CD8-positive, alpha-beta memory T cell (primary cell): ENCODE measurements at regions not wholly inside any gene's neighbourhood (a gene's known extent, or its start where the extent isn't known, plus 50 kb on each side); places are given as distances from the start of the nearest gene placed in this dataset.
A peak's percentile ranks its signal among the peaks of the same experiment; 100 is the strongest.

Experiments used
- CTCF ChIA-PET: fragments of 350-600 bp; sonication (Branson Sonifier 250); formaldehyde crosslinking; loops from one replicate; lab custom pipeline; 2021; ENCODE audit warnings: antibody characterized with exemption; lab: Charles Lee
- POLR2A ChIA-PET: fragments of 350-600 bp; sonication (Branson Sonifier 250); formaldehyde crosslinking; loops from one replicate; lab custom pipeline; 2021; ENCODE audit warnings: antibody characterized with exemption; lab: Charles Lee
- DNase-seq, 5 donors: peaks; one replicate each; pipeline versions ENCODE4 v3.0.0 to v3.0.0-alpha.2; 2020 to 2022; ENCODE audit warnings: mixed read lengths in 1 of 5
- H3K27ac ChIP-seq: one replicate; pipeline ENCODE4 v1.7.0; 2013; ENCODE audit warnings: low read depth, mild to moderate bottlenecking, low read length, moderate library complexity
- H3K27me3 ChIP-seq: 2 replicates; pipeline ENCODE4 v1.7.0; 2013; ENCODE audit warnings: low read length, mild to moderate bottlenecking; ENCODE audit not compliant: insufficient read depth, poor library complexity, severe bottlenecking
- H3K36me3 ChIP-seq: 2 replicates; pipeline ENCODE4 v1.7.0; 2013; ENCODE audit warnings: mild to moderate bottlenecking, low read length, moderate library complexity; ENCODE audit not compliant: insufficient read depth
- H3K4me1 ChIP-seq: 2 replicates; pipeline ENCODE4 v1.7.0; 2013; ENCODE audit warnings: mild to moderate bottlenecking, low read length, moderate library complexity; ENCODE audit not compliant: insufficient read depth
- H3K4me3 ChIP-seq: 2 replicates; pipeline ENCODE4 v1.7.0; 2013; ENCODE audit warnings: mild to moderate bottlenecking, low read length
- H3K9me3 ChIP-seq: 2 replicates; pipeline ENCODE4 v1.7.0; 2013; ENCODE audit warnings: mild to moderate bottlenecking, low read length
- H3K27ac Mint-ChIP-seq, 8 donors: one replicate each; pipeline ENCODE4 v1.8.0; 2020 to 2021; ENCODE audit warnings: mixed read lengths in 8 of 8, mild to moderate bottlenecking in 6 of 8, inconsistent platforms in 3 of 8, moderate library complexity in 3 of 8
- H3K27me3 Mint-ChIP-seq, 2 donors: one replicate each; pipeline ENCODE4 v1.8.0; 2020 to 2021; ENCODE audit warnings: mixed read lengths in 2 of 2, mild to moderate bottlenecking in 1 of 2, moderate library complexity in 1 of 2
- H3K36me3 Mint-ChIP-seq, 3 donors: one replicate each; pipeline ENCODE4 v1.8.0; 2020 to 2021; ENCODE audit warnings: mixed read lengths in 3 of 3, inconsistent platforms in 1 of 3, mild to moderate bottlenecking in 1 of 3
- H3K4me1 Mint-ChIP-seq, 3 donors: one replicate each; pipeline ENCODE4 v1.8.0; 2020 to 2021; ENCODE audit warnings: mixed read lengths in 3 of 3, inconsistent platforms in 1 of 3, mild to moderate bottlenecking in 1 of 3
- H3K4me3 Mint-ChIP-seq, 7 donors: one replicate each; pipeline ENCODE4 v1.8.0; 2020 to 2021; ENCODE audit warnings: mixed read lengths in 7 of 7, mild to moderate bottlenecking in 6 of 7, moderate library complexity in 4 of 7, inconsistent platforms in 2 of 7
- H3K9me3 Mint-ChIP-seq, 5 donors: one replicate each; pipeline ENCODE4 v1.8.0; 2020 to 2022; ENCODE audit warnings: mixed read lengths in 5 of 5, mild to moderate bottlenecking in 3 of 5, moderate library complexity in 2 of 5, inconsistent platforms in 1 of 5

GRCh38 chr2:8015848-8016600 is 665.8 kb upstream of the ID2 start:
- Mint-ChIP-seq H3K27me3 (no peaks in the 10 kb centered on the region), H3K4me1 (no peaks in the 10 kb centered on the region), H3K36me3 (no peaks in the 10 kb centered on the region), H3K4me3 (no peak overlapping the region), H3K9me3 (no peaks in the 10 kb centered on the region), H3K27ac (peak overlapping the region in 2 of 8 donors; percentile 1 to 27)
- ChIA-PET POLR2A (no interaction called here), CTCF (interaction anchor here (1.0 kb wide), 1 partner anchor 224 kb away, joined by 3 read pairs; no protein-coding TSS in a partner anchor)
- Histone ChIP-seq H3K4me3 (no peak overlapping the region), H3K9me3 (no peaks in the 10 kb centered on the region), H3K27ac (no peak overlapping the region), H3K4me1 (no peaks in the 10 kb centered on the region), H3K36me3 (no peaks in the 10 kb centered on the region), H3K27me3 (no peaks in the 10 kb centered on the region)
- DNase-seq = no peak

GRCh38 chr2:8016688-8017087 is 665.2 kb upstream of the ID2 start:
- POLR2A ChIA-PET = no interaction called here
- no peak overlapping the region for H3K27ac Mint-ChIP-seq
- DNase-seq = no peak

GRCh38 chr2:8018956-8019355 is 662.9 kb upstream of the ID2 start:
- no peak for DNase-seq
- H3K4me3 ChIP-seq = no peak overlapping the region
- H3K36me3 Mint-ChIP-seq = no peaks in the 10 kb centered on the region
- no peak overlapping the region for H3K27ac Mint-ChIP-seq
- no peaks in the 10 kb centered on the region for H3K27me3 ChIP-seq
- no peaks in the 10 kb centered on the region for H3K9me3 ChIP-seq
- H3K4me1 Mint-ChIP-seq = peaks cover 7 to 9% (median 7%) of the 10 kb centered on the region in 3 donors
- no peaks in the 10 kb centered on the region for H3K9me3 Mint-ChIP-seq
- no peak overlapping the region for H3K27ac ChIP-seq
- POLR2A ChIA-PET = no interaction called here
- no peak overlapping the region for H3K4me3 Mint-ChIP-seq
- H3K36me3 ChIP-seq = no peaks in the 10 kb centered on the region
- CTCF ChIA-PET = no interaction called here
- peaks cover 0 to 1% of the 10 kb centered on the region in 2 donors for H3K27me3 Mint-ChIP-seq
- peaks cover 4% of the 10 kb centered on the region for H3K4me1 ChIP-seq

More at GRCh38 chr2:8016688-8017087, 665.2 kb upstream of the ID2 start:
- H3K4me1 Mint-ChIP-seq = no peaks in the 10 kb centered on the region
- Histone ChIP-seq H3K4me3 (no peak overlapping the region), H3K27me3 (no peaks in the 10 kb centered on the region), H3K9me3 (no peaks in the 10 kb centered on the region), H3K4me1 (no peaks in the 10 kb centered on the region), H3K36me3 (no peaks in the 10 kb centered on the region), H3K27ac (no peak overlapping the region)
- no peaks in the 10 kb centered on the region for H3K27me3 Mint-ChIP-seq
- CTCF ChIA-PET = no interaction called here
- no peaks in the 10 kb centered on the region for H3K36me3 Mint-ChIP-seq
- H3K9me3 Mint-ChIP-seq = no peaks in the 10 kb centered on the region
- H3K4me3 Mint-ChIP-seq = no peak overlapping the region

DNA sequence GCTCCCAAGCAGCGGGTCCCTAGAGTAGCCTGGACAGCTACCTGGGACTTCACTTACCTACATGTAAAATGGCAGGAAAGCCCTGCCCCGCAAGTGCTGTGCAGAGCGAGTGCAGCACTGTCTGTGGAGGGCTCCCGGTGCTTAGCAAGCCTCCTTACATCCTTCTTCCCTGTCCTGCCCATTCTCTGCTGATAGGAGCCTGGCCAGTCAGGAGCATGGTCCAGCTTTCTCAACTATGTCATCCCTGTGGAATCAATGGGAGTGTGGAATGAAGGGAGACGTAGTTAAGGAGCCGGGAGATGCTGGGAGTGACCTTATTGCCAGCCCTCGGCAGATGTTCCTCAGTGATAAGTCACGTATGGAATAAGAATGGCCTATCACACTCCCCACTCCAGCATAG is 661.9 kb upstream of the ID2 start:
- H3K27ac Mint-ChIP-seq = no peak overlapping the region
- no peak for DNase-seq
- peaks cover 4% of the 10 kb centered on the region for H3K4me1 ChIP-seq
- no peak overlapping the region for H3K4me3 ChIP-seq
- H3K27me3 ChIP-seq = no peaks in the 10 kb centered on the region
- H3K9me3 Mint-ChIP-seq = no peaks in the 10 kb centered on the region
- H3K36me3 ChIP-seq = no peaks in the 10 kb centered on the region
- ChIA-PET POLR2A (no interaction called here), CTCF (no interaction called here)
- H3K27ac ChIP-seq = no peak overlapping the region
- H3K9me3 ChIP-seq = no peaks in the 10 kb centered on the region
- H3K4me3 Mint-ChIP-seq = no peak overlapping the region
- H3K4me1 Mint-ChIP-seq = peaks cover 7 to 9% (median 7%) of the 10 kb centered on the region in 3 donors
- H3K27me3 Mint-ChIP-seq = peaks cover 0 to 1% of the 10 kb centered on the region in 2 donors
- H3K36me3 Mint-ChIP-seq = no peaks in the 10 kb centered on the region

GRCh38 chr2:8021921-8022320 is 659.9 kb upstream of the ID2 start:
- Histone ChIP-seq H3K36me3 (no peaks in the 10 kb centered on the region), H3K9me3 (no peaks in the 10 kb centered on the region), H3K4me3 (no peak overlapping the region), H3K4me1 (peaks cover 4% of the 10 kb centered on the region), H3K27me3 (no peaks in the 10 kb centered on the region), H3K27ac (no peak overlapping the region)
- CTCF ChIA-PET = no interaction called here
- Mint-ChIP-seq H3K27ac (no peak overlapping the region), H3K36me3 (no peaks in the 10 kb centered on the region), H3K4me1 (peaks cover 7 to 9% (median 7%) of the 10 kb centered on the region in 3 donors), H3K4me3 (no peak overlapping the region), H3K9me3 (no peaks in the 10 kb centered on the region), H3K27me3 (peaks cover 0 to 1% of the 10 kb centered on the region in 2 donors)
- no peak for DNase-seq
- POLR2A ChIA-PET = interaction anchor here (0.6 kb wide), 1 partner anchor 812 kb away, joined by 6 read pairs; no protein-coding TSS in a partner anchor

GRCh38 chr2:8022908-8023640 is 658.8 kb upstream of the ID2 start:
- Mint-ChIP-seq H3K27ac (peak overlapping the region in 2 of 8 donors; percentile 19 to 94), H3K4me1 (peaks cover 7 to 9% (median 7%) of the 10 kb centered on the region in 3 donors), H3K36me3 (no peaks in the 10 kb centered on the region), H3K27me3 (peaks cover 3 to 5% of the 10 kb centered on the region in 2 donors), H3K4me3 (no peak overlapping the region), H3K9me3 (no peaks in the 10 kb centered on the region)
- POLR2A ChIA-PET = no interaction called here
- CTCF ChIA-PET = interaction anchor here (1.1 kb wide), 1 partner anchor 14 kb away, joined by 3 read pairs; no protein-coding TSS in a partner anchor
- no peak overlapping the region for H3K27ac ChIP-seq
- no peak overlapping the region for H3K4me3 ChIP-seq
- H3K4me1 ChIP-seq = peaks cover 4% of the 10 kb centered on the region
- H3K36me3 ChIP-seq = no peaks in the 10 kb centered on the region
- no peaks in the 10 kb centered on the region for H3K9me3 ChIP-seq
- H3K27me3 ChIP-seq = no peaks in the 10 kb centered on the region
- no peak for DNase-seq

GRCh38 chr2:8024506-8024905 is 657.4 kb upstream of the ID2 start:
- H3K4me3 Mint-ChIP-seq = no peak overlapping the region
- no peak overlapping the region for H3K27ac Mint-ChIP-seq
- peaks cover 3 to 5% of the 10 kb centered on the region in 2 donors for H3K27me3 Mint-ChIP-seq
- CTCF ChIA-PET = no interaction called here
- Histone ChIP-seq H3K4me1 (peaks cover 4% of the 10 kb centered on the region), H3K36me3 (no peaks in the 10 kb centered on the region), H3K27me3 (no peaks in the 10 kb centered on the region), H3K4me3 (no peak overlapping the region), H3K27ac (no peak overlapping the region), H3K9me3 (no peaks in the 10 kb centered on the region)
- no peaks in the 10 kb centered on the region for H3K9me3 Mint-ChIP-seq
- POLR2A ChIA-PET = no interaction called here
- H3K4me1 Mint-ChIP-seq = peaks cover 7 to 9% (median 7%) of the 10 kb centered on the region in 3 donors
- H3K36me3 Mint-ChIP-seq = no peaks in the 10 kb centered on the region
- DNase-seq = no peak

DNA sequence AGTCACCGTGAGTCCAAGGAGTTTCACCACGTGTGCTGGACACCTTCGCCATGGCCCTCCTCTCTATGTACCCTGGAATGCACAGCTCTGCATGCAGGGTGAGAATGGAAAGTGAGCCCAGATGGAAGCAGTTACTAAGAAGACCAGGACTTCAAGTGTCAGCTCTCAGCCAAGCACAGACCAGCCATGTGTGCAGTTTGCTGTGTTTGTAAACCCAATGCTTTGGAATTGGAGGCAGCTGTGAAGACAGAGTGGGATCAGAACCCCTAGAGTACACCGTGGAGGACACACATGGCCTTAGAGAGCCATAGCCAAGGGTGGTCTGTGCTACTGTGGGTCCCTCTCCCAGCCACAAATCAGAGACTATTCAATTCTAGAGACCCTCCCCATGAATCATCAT is 655.5 kb upstream of the ID2 start:
- no peak overlapping the region for H3K4me3 ChIP-seq
- H3K9me3 Mint-ChIP-seq = no peaks in the 10 kb centered on the region
- H3K4me3 Mint-ChIP-seq = no peak overlapping the region
- POLR2A ChIA-PET = no interaction called here
- H3K36me3 ChIP-seq = no peaks in the 10 kb centered on the region
- H3K27ac Mint-ChIP-seq = no peak overlapping the region
- CTCF ChIA-PET = no interaction called here
- no peak overlapping the region for H3K27ac ChIP-seq
- H3K36me3 Mint-ChIP-seq = no peaks in the 10 kb centered on the region
- H3K9me3 ChIP-seq = no peaks in the 10 kb centered on the region
- no peaks in the 10 kb centered on the region for H3K27me3 ChIP-seq
- peaks cover 3 to 5% of the 10 kb centered on the region in 2 donors for H3K27me3 Mint-ChIP-seq
- peaks cover 7 to 9% (median 8%) of the 10 kb centered on the region in 3 donors for H3K4me1 Mint-ChIP-seq
- no peak for DNase-seq
- H3K4me1 ChIP-seq = peaks cover 4% of the 10 kb centered on the region
